ENCODE measurements at regions not wholly inside any gene's neighbourhood (a gene's known extent, or its start where the extent isn't known, plus 50 kb on each side); places are given as distances from the start of the nearest gene placed in this dataset.

- H3K27ac ChIP-seq, result no peak overlapping the region
- H3K4me3 ChIP-seq, result no peak overlapping the region
Observed at GRCh38 chr2:17263570-17263968, 254.7 kb downstream of the RAD51AP2 start.

DNA sequence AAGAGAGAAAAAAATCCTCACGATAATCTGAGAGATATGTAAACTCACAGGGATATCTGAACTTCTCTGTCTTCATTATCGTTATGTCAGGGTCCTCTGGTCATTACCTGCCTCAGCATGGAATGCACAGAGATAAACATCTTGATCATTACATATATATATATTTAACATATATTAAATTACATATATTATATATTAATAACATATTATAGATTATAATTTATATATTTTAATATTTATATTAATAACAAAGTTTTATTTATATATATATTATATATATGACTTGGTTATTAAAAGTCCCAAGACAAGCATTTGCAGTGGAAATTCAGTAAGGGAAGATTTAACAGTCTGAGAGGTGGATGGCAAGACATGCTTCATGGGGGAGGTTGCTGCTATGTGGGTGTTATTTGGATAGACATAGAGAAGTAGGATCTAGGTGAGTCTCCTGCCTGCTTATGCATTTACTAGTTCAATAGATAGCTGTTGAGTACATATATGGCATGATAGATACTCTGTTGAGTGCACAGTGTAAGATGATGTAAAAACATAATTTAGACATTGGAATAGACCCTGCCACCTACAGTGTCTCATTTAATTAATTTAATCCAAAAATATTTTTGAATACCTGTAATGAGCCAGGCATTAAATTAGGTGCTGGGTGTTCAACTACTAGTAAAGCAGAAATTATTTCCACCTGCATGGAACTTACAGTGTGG is 255.2 kb downstream of the RAD51AP2 start:
- H3K27ac ChIP-seq, result no peak overlapping the region
- no peak overlapping the region for H3K4me3 ChIP-seq

GRCh38 chr2:17259613-17260012 is 258.6 kb downstream of the RAD51AP2 start:
- H3K4me3 ChIP-seq, result no peak overlapping the region
- H3K27ac ChIP-seq, result no peak overlapping the region

DNA sequence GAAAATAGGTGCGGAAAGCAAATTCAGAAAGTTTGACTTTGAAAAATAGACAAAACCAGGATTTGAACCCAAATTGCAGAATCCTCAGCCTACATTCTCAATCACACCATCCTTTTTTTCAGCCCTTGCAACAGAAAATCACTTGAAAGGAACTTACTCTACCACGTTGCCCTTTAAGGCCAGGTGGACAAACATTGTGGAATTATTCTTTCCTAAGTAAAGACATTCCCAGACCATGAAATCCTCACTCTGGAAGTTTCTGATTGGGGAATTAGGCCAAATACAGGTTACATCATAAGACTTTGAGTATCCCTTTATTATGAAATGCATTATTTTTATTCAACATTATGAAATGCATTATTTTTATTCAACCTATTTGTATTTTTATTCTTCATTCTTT is 259.4 kb downstream of the RAD51AP2 start:
- H3K4me3 ChIP-seq, result no peak overlapping the region
- H3K27ac ChIP-seq, result no peak overlapping the region

DNA sequence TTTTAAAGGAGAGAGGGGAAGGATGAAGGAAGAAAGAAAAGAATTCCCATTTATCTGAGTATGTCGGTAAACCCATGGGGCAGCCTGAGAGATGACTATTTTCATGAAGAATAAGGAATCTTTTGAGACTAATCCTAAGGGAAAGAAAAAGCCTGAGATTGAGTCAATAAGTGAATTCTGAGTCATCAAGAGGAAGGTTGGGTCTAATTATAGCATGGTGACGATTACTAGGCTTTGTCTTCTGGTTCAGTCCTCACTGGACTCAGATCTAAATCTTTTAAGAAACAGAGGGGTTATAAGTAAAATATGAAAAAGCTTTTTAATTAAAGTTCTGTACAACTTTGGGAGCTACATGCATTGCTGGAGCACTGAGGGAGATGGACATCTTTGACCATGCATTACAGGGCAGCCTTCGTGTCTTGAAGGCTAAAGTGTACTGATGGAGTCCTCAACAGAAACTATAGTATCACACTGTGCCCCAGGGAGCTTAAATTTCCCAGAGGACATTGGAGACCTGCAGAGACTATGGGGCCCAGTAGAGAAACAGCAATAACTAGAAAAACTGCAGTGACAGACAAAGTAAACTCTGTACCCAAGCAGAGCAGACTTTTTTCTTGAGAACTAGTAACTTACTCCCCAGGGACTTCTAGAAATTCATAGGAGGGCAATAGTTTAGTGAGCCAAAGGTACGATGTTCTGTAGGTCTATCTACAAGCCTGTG is 260.9 kb downstream of the RAD51AP2 start:
- Histone ChIP-seq H3K4me3 (no peak overlapping the region), H3K27ac (no peak overlapping the region)

- H3K4me3 ChIP-seq, result no peak overlapping the region
- no peak overlapping the region for H3K27ac ChIP-seq
Observed at GRCh38 chr2:17255071-17255470, 263.2 kb downstream of the RAD51AP2 start.

GRCh38 chr2:17254421-17254820 is 263.8 kb downstream of the RAD51AP2 start:
- H3K27ac ChIP-seq, result no peak overlapping the region
- no peak overlapping the region for H3K4me3 ChIP-seq

DNA sequence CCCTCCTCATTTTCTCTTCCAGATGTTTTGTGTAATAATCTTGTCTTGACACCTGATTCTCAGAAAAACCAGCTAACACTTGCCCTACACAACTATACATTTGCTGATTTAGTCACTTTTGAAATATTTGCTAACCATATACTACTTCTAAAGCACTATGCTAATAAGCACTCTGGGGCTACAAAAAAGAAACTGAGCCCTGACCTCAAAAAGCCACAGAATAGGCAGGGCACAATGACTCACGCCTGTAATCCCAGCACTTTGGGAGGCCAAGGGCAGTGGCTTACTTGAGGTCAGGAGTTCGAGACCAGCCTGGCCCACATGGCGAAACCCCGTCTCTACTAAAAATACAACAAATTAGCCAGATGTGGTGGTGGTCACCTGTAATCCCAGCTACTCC is 266.0 kb downstream of the RAD51AP2 start:
- no peak overlapping the region for H3K27ac ChIP-seq
- no peak overlapping the region for H3K4me3 ChIP-seq

- no peak overlapping the region for H3K4me3 ChIP-seq
- H3K27ac ChIP-seq, result no peak overlapping the region
Observed at GRCh38 chr2:17251171-17251570, 267.1 kb downstream of the RAD51AP2 start.

DNA sequence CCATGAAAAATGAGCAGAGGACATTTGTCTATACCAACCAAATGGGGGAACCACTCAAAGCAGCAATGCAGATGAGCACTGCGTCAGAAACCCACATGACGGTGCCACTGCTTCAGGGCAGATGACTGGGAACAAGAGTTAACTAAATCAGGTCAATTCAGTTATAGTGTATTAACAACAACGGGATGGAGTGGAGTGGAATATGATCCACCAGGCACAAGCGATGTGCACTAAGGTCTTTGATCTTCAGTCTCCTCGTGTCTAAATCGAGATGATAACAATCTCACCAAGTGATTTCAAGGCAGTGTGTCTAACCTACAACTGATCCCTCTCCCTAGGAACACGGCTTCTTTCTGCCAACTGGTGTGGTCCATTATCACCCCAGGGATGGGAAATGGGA is 269.0 kb downstream of the RAD51AP2 start:
- H3K4me3 ChIP-seq, result no peak overlapping the region

GRCh38 chr2:17245906-17246305 is 272.3 kb downstream of the RAD51AP2 start:
- no peak overlapping the region for H3K4me3 ChIP-seq

More for the DNA sequence above, 269.0 kb downstream of the RAD51AP2 start:
- no peak overlapping the region for H3K27ac ChIP-seq

GRCh38 chr2:17242813-17243485 is 275.3 kb downstream of the RAD51AP2 start:
- no peak overlapping the region for H3K4me3 ChIP-seq
- H3K27ac ChIP-seq, result no peak overlapping the region

More at GRCh38 chr2:17245906-17246305, 272.3 kb downstream of the RAD51AP2 start:
- no peak overlapping the region for H3K27ac ChIP-seq

- Histone ChIP-seq H3K27ac (no peak overlapping the region), H3K4me3 (no peak overlapping the region)
Observed at GRCh38 chr2:17239550-17239949, 278.7 kb downstream of the RAD51AP2 start.

- Histone ChIP-seq H3K4me3 (no peak overlapping the region), H3K27ac (no peak overlapping the region)
Observed at GRCh38 chr2:17235167-17235566, 283.1 kb downstream of the RAD51AP2 start.

DNA sequence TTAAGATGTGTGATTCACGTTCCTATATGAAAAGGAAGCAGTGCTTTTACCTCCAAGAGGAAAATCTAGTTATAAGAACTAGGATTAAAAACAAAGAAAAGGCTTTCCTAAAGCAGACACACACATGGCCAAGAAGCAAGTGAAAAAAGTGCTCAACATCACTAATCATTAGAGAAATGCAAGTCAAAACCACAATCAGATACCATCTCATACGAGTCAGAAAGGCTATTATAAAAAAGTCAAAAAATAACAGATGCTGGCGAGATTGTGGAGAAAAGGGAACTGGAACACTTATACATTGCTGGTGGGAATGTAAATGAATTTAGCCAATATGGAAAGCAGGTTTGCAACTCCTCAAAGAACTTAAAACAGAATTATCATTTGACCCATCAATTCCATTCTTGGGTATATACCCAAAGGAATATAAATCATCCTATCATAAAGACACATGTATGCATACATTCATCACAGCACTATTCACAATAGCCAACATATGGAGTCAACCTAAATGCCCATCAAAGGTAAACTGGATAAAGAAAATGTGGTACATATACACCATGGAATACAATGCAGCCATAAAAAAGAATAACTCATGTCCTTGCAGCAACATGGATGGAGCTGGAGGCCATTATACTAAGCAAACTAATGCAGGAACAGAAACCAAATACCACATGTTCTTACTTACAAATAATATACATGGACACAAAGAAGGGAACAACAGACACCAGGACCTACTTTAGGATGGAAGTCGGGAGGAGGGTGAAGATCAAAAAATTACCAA is 285.3 kb downstream of the RAD51AP2 start:
- Histone ChIP-seq H3K27ac (no peak overlapping the region), H3K4me3 (no peak overlapping the region)

- H3K27ac ChIP-seq, result no peak overlapping the region
- no peak overlapping the region for H3K4me3 ChIP-seq
Observed at GRCh38 chr2:17231394-17231965, 286.8 kb downstream of the RAD51AP2 start.

GRCh38 chr2:17229414-17229813 is 288.8 kb downstream of the RAD51AP2 start:
- no peak overlapping the region for H3K27ac ChIP-seq
- no peak overlapping the region for H3K4me3 ChIP-seq

DNA sequence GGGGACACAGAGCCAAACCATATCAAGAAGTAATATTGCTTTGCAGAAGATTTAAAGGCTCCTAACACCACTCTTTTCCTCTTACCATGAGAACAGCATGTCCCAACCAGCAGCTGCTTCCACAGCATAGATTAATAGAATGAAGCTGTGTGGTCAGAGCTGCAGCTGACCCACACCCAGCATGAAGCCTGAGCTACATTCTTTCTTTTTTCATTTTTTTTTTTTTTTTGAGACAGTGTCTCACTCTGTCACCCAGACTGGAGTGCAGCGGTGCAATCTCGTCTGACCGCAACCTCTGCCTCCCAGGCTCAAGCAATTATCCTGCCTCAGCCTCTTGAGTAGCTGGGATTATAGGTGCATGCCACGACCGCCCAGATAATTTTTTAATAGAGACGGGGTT is 289.8 kb downstream of the RAD51AP2 start:
- Histone ChIP-seq H3K27ac (no peak overlapping the region), H3K4me3 (no peak overlapping the region)

GRCh38 chr2:17227856-17228255 is 290.4 kb downstream of the RAD51AP2 start:
- no peak overlapping the region for H3K27ac ChIP-seq
- H3K4me3 ChIP-seq, result no peak overlapping the region
